ENCODE measurements at regions not wholly inside any gene's neighbourhood (a gene's known extent, or its start where the extent isn't known, plus 50 kb on each side); places are given as distances from the start of the nearest gene placed in this dataset.

GRCh38 chr2:8392098-8392866, 289.6 kb upstream of the ID2 start:
- no peak for TF ChIP-seq CTCF (IDR thresholded peaks at IDR 0.05; ENCODE audit: low read length)
- TF ChIP-seq EZH2phosphoT487 (IDR thresholded peaks at IDR 0.05; ENCODE audit: low read length), result no peak
